IMR-90 (cell line): ENCODE measurements at regions not wholly inside any gene's neighbourhood (a gene's known extent, or its start where the extent isn't known, plus 50 kb on each side); places are given as distances from the start of the nearest gene placed in this dataset.

Experiments
- ATAC-seq: fragments of 200-7000 bp; cut with Tn5 transposase; 2 replicates; pipeline ENCODE4 v1.9.1; 2020; ENCODE audit warnings: low read depth, mild to moderate bottlenecking, moderate library complexity
- BruUV-seq: library from RNA; stranded (reverse); fragments of 400-500 nt; replicated peaks from 2 replicates; lab custom pipeline; 2021; lab: Mats Ljungman, UMichigan
- CTCF ChIA-PET: fragments of 300-600 bp; formaldehyde crosslinking; extraction: SDS; loops from one replicate; lab custom pipeline; 2021; ENCODE audit warnings: antibody characterized with exemption; lab: Yijun Ruan, JAX
- POLR2A ChIA-PET: fragments of 300-600 bp; sonication (Branson Sonifier 250); formaldehyde crosslinking; loops from one replicate; lab custom pipeline; 2022; ENCODE audit warnings: antibody characterized with exemption; ENCODE audit not compliant: unreplicated experiment; lab: Charles Lee
- DNase-seq: peaks from one replicate; pipeline ENCODE4 v3.0.0; 2013
- H2AFZ ChIP-seq: replicated peaks from 2 replicates; pipeline ENCODE3; 2013; ENCODE audit warnings: low read length, mild to moderate bottlenecking; ENCODE audit not compliant: poor library complexity
- H2AK5ac ChIP-seq: 2 replicates; pipeline ENCODE4 v1.6.1; 2013; ENCODE audit warnings: low read depth, low read length, inconsistent platforms
- H2AK9ac ChIP-seq: replicated peaks from 2 replicates; pipeline ENCODE3; 2013; ENCODE audit warnings: mild to moderate bottlenecking, low read depth, low read length, moderate library complexity; ENCODE audit not compliant: poor library complexity
- H2BK120ac ChIP-seq: 2 replicates; pipeline ENCODE4 v1.6.1; 2013; ENCODE audit warnings: low read depth, low read length, inconsistent platforms
- H2BK15ac ChIP-seq: 3 replicates; pipeline ENCODE4 v1.6.1; 2013; ENCODE audit warnings: low read depth, low read length, inconsistent platforms
- H2BK20ac ChIP-seq: 2 replicates; pipeline ENCODE4 v1.6.1; 2013; ENCODE audit warnings: low read depth, mild to moderate bottlenecking, inconsistent platforms, low read length, moderate library complexity
- H2BK5ac ChIP-seq: 2 replicates; pipeline ENCODE4 v1.6.1; 2013; ENCODE audit warnings: mild to moderate bottlenecking, low read depth, low read length, inconsistent platforms; ENCODE audit not compliant: poor library complexity, severe bottlenecking
- H3K14ac ChIP-seq: replicated peaks from 2 replicates; pipeline ENCODE4 v1.6.1; 2013; ENCODE audit warnings: low read depth, low read length, inconsistent platforms
- H3K18ac ChIP-seq: 2 replicates; pipeline ENCODE4 v1.6.1; 2013; ENCODE audit warnings: low read depth, low read length, control low read depth
- H3K23ac ChIP-seq: 2 replicates; pipeline ENCODE4 v1.6.1; 2013; ENCODE audit warnings: low read depth, low read length, inconsistent platforms
- H3K27ac ChIP-seq: 2 replicates; pipeline ENCODE4 v1.5.1; 2013; ENCODE audit warnings: mild to moderate bottlenecking, control low read depth, low read length; ENCODE audit not compliant: insufficient read depth
- H3K27me3 ChIP-seq: 2 replicates; pipeline ENCODE4 v1.6.1; 2013; ENCODE audit warnings: low read length; ENCODE audit not compliant: control insufficient read depth, insufficient read depth
- H3K36me3 ChIP-seq: 2 replicates; pipeline ENCODE4 v1.6.1; 2013; ENCODE audit warnings: low read length, mixed read lengths; ENCODE audit not compliant: control insufficient read depth, insufficient read depth
- H3K4ac ChIP-seq: 2 replicates; pipeline ENCODE4 v1.6.1; 2013; ENCODE audit warnings: low read depth, low read length, inconsistent platforms
- H3K4me1 ChIP-seq: 2 replicates; pipeline ENCODE4 v1.6.1; 2013; ENCODE audit warnings: low read length, mixed read lengths; ENCODE audit not compliant: control insufficient read depth, insufficient read depth
- H3K4me2 ChIP-seq: 2 replicates; pipeline ENCODE4 v1.6.1; 2013; ENCODE audit warnings: low read depth, mild to moderate bottlenecking, control low read depth, low read length, moderate library complexity
- H3K4me3 ChIP-seq: 2 replicates; pipeline ENCODE4 v1.5.1; 2013; ENCODE audit warnings: low read depth, mild to moderate bottlenecking, control low read depth, low read length, moderate library complexity; ENCODE audit not compliant: insufficient read depth
- H3K56ac ChIP-seq: 2 replicates; pipeline ENCODE4 v1.6.1; 2013; ENCODE audit warnings: low read length, inconsistent platforms; ENCODE audit not compliant: insufficient read depth; ENCODE audit errors: extremely low read depth
- H3K79me1 ChIP-seq, 2 experiments: 2 replicates each; pipeline ENCODE4 v1.6.1; 2013; ENCODE audit warnings: low read length in 2 of 2, inconsistent platforms in 1 of 2, low read depth in 1 of 2
- H3K9ac ChIP-seq: 2 replicates; pipeline ENCODE4 v1.6.1; 2013; ENCODE audit warnings: low read depth, low read length, control low read depth
- H3K9me1 ChIP-seq: 2 replicates; pipeline ENCODE4 v1.6.1; 2013; ENCODE audit warnings: low read length, inconsistent platforms; ENCODE audit not compliant: insufficient read depth
- H3K9me3 ChIP-seq: 2 replicates; pipeline ENCODE4 v1.6.1; 2013; ENCODE audit warnings: low read length; ENCODE audit not compliant: control insufficient read depth, insufficient read depth
- H4K20me1 ChIP-seq: 2 replicates; pipeline ENCODE4 v1.6.1; 2013; ENCODE audit warnings: low read length, inconsistent platforms; ENCODE audit not compliant: insufficient read depth
- H4K5ac ChIP-seq: 2 replicates; pipeline ENCODE4 v1.6.1; 2013; ENCODE audit warnings: mild to moderate bottlenecking, low read depth, low read length, control low read depth
- H4K8ac ChIP-seq, 2 experiments: 2 replicates each; pipeline ENCODE4 v1.6.1; 2013; ENCODE audit warnings: low read depth in 2 of 2, low read length in 2 of 2, control low read depth in 1 of 2, inconsistent platforms in 1 of 2
- H4K91ac ChIP-seq: 2 replicates; pipeline ENCODE4 v1.6.1; 2013; ENCODE audit warnings: low read depth, low read length, inconsistent platforms; ENCODE audit not compliant: insufficient read depth
- BHLHE40 ChIP-seq: fragments of 150-350 bp; IDR thresholded peaks from 2 replicates; pipeline ENCODE4 v1.6.1; 2016; ENCODE audit warnings: mild to moderate bottlenecking, low read depth, low read length
- CEBPB ChIP-seq: IDR thresholded peaks from 2 replicates; pipeline ENCODE4 v1.6.1; 2012; ENCODE audit warnings: low read depth, low read length, improper control_type of control experiment
- CHD1 ChIP-seq: IDR thresholded peaks from 2 replicates; pipeline ENCODE4 v1.6.1; 2012; ENCODE audit warnings: low read depth, low read length, improper control_type of control experiment
- CTCF ChIP-seq: conservative IDR thresholded peaks from 2 replicates; pipeline ENCODE4 v1.5.1; 2012; ENCODE audit warnings: mild to moderate bottlenecking, low read depth, low read length, improper control_type of control experiment
- ELK1 ChIP-seq: fragments of 150-350 bp; IDR thresholded peaks from 2 replicates; pipeline ENCODE4 v1.6.1; 2016; ENCODE audit warnings: low read depth, mild to moderate bottlenecking, low read length, moderate library complexity, borderline replicate concordance
- FOS ChIP-seq: fragments of 150-350 bp; IDR thresholded peaks from 2 replicates; pipeline ENCODE4 v1.6.1; 2016; ENCODE audit warnings: low read depth, low read length
- MAFK ChIP-seq: IDR thresholded peaks from 2 replicates; pipeline ENCODE4 v1.6.1; 2012; ENCODE audit warnings: low read depth, low read length, improper control_type of control experiment
- MXI1 ChIP-seq: IDR thresholded peaks from 2 replicates; pipeline ENCODE4 v1.6.1; 2012; ENCODE audit warnings: low read depth, mild to moderate bottlenecking, low read length, moderate library complexity, borderline replicate concordance
- NFE2L2 ChIP-seq: fragments of 150-350 bp; IDR thresholded peaks from 2 replicates; pipeline ENCODE4 v1.6.1; 2016; ENCODE audit warnings: low read depth, mild to moderate bottlenecking, low read length
- RAD21 ChIP-seq: IDR thresholded peaks from 2 replicates; pipeline ENCODE4 v1.6.1; 2012; ENCODE audit warnings: low read length, improper control_type of control experiment
- RFX5 ChIP-seq: IDR thresholded peaks from 2 replicates; pipeline ENCODE4 v1.8.0; 2012; ENCODE audit warnings: low read depth, mild to moderate bottlenecking, low read length, moderate library complexity
- SMC3 ChIP-seq: fragments of 150-350 bp; IDR thresholded peaks from 2 replicates; pipeline ENCODE4 v1.6.1; 2016; ENCODE audit warnings: low read depth, mild to moderate bottlenecking, antibody characterized with exemption, low read length, moderate library complexity
- WGBS, 2 experiments: methylation state at CpG; one replicate each; pipeline versions ENCODE4 v1.1.5 to v1.1.7; 2013; ENCODE audit warnings: missing lambda C conversion rate in 2 of 2; ENCODE audit not compliant: insufficient read length in 1 of 2; ENCODE audit errors: extremely low coverage in 2 of 2; 5-methylcytosine and 5-hydroxymethylcytosine counted together
- dilution Hi-C: fragments of 300-500 bp; cut with HindIII; formaldehyde crosslinking; loops from one replicate; pipeline ENCODE4 v1.14.3; 2018; ENCODE audit warnings: low sequenced_read_pairs; ENCODE audit not compliant: unreplicated experiment
- in situ Hi-C: fragments of 300-500 bp; cut with MboI; formaldehyde crosslinking; loops from 3 replicates; pipeline ENCODE4 v1.14.3; 2019; ENCODE audit warnings: low sequenced_read_pairs, inconsistent platforms, mixed read lengths
- intact Hi-C: fragments of 100-400 bp; cut with micrococcal nuclease; formaldehyde crosslinking; loops from 2 replicates; pipeline ENCODE4 v1.10.0; 2022

DNA sequence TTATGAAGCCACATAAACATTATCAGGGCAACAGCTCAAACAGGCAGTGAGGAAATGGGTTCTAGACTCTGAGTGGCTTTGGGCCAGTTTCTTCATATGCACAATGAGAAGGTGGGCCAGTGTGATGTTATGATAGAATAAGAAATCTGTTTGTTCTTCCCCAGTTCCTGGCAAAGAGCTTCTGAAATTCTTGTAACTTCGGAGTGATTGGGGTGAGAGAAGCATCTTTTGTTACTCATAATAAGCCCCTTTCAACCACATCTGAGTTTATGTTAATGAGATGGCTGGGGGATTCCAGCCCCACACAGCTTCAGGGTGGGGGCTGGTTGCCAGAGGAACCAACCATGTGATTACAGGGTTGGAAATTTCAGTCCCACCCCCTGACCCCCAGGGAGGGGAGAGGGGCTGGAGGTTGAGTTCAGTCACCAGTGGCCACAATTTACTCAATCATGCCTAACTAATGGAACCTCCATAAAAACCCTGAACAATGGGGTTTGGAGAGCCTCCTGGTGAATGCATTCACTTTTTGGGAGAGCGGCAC is 57.0 kb upstream of the FRMD4B start:
- Histone ChIP-seq H3K9me1 (no peaks in the 10 kb centered on the region), H3K4ac (no peak overlapping the region), H2BK5ac (no peak overlapping the region), H3K4me1 (peaks cover 6% of the 10 kb centered on the region; the same call in 1 of the 2 replicates), H3K23ac (no peak overlapping the region), H2BK15ac (no peak overlapping the region), H3K9ac (no peak overlapping the region), H3K36me3 (no peaks in the 10 kb centered on the region), H4K5ac (no peak overlapping the region; the same call in 1 of the 2 replicates), H4K8ac (no peak overlapping the region), H2AK5ac (no peak overlapping the region), H4K91ac (no peak overlapping the region), H3K56ac (no peak overlapping the region), H2AFZ (peak overlapping the region; percentile 48), H2BK20ac (no peak overlapping the region), H3K4me2 (no peak overlapping the region), H3K9me3 (no peaks in the 10 kb centered on the region), H2BK120ac (no peak overlapping the region), H3K27me3 (no peaks in the 10 kb centered on the region), H3K27ac (no peak overlapping the region), H3K14ac (no peak overlapping the region), H4K20me1 (no peaks in the 10 kb centered on the region), H2AK9ac (no peak overlapping the region), H3K4me3 (no peak overlapping the region), H3K79me1 (no peaks in the 10 kb centered on the region), H3K18ac (no peak overlapping the region)
- DNase-seq (no peak), ATAC-seq (no peak)
- ChIA-PET CTCF (no interaction called here), POLR2A (no interaction called here)
- in situ Hi-C loops (loop anchor here (10.0 kb wide), 2 partner anchors 278 to 512 kb away; no protein-coding TSS in a partner anchor), intact Hi-C loops (loop anchor here (5.0 to 10.0 kb wide), 2 partner anchors 349 to 512 kb away; no protein-coding TSS in a partner anchor), dilution Hi-C loops (no loop called here)
- no TSS peak for BruUV-seq
- no CpG with 5 or more reads among the region's 2 CpGs for WGBS, 2 experiments
- TF ChIP-seq SMC3 = no peak
- no peak for TF ChIP-seq NFE2L2
- no peak for TF ChIP-seq CTCF
- TF ChIP-seq RFX5 = no peak
- TF ChIP-seq RAD21 = no peak
- TF ChIP-seq CHD1 = no peak
- TF ChIP-seq ELK1 = no peak
- no peak for TF ChIP-seq FOS
- no peak for TF ChIP-seq MAFK
- no peak for TF ChIP-seq BHLHE40
- no peak for TF ChIP-seq CEBPB
- no peak for TF ChIP-seq MXI1
